Kidney epithelial cell (primary cell): ENCODE measurements at regions not wholly inside any gene's neighbourhood (a gene's known extent, or its start where the extent isn't known, plus 50 kb on each side); places are given as distances from the start of the nearest gene placed in this dataset.
"Not testable (repeated sequence)": the region's sequence is repeated elsewhere in the genome, so short reads cannot be mapped to it uniquely, and the experiment has no call there.

Experiments used
- DNase-seq: peaks from one replicate; pipeline ENCODE4 v3.0.0-alpha.2; 2010; ENCODE audit warnings: low read depth
- H3K27me3 ChIP-seq: 2 replicates; pipeline ENCODE4 v1.6.0; 2011; ENCODE audit warnings: low read length; ENCODE audit not compliant: control insufficient read depth, insufficient read depth
- H3K36me3 ChIP-seq: 2 replicates; pipeline ENCODE4 v1.5.1; 2011; ENCODE audit warnings: low read length; ENCODE audit not compliant: control insufficient read depth, insufficient read depth
- H3K4me3 ChIP-seq: 2 replicates; pipeline ENCODE4 v1.5.1; 2011; ENCODE audit warnings: low read depth, mild to moderate bottlenecking, control low read depth, low read length
- TF ChIP-seq, protein P1 (sequence below): IDR thresholded peaks from 2 replicates; pipeline ENCODE4 v1.5.1; 2011; ENCODE audit warnings: mild to moderate bottlenecking, moderate library complexity, low read length, control low read depth, inconsistent platforms; ENCODE audit not compliant: insufficient read depth, poor library complexity, severe bottlenecking

DNA sequence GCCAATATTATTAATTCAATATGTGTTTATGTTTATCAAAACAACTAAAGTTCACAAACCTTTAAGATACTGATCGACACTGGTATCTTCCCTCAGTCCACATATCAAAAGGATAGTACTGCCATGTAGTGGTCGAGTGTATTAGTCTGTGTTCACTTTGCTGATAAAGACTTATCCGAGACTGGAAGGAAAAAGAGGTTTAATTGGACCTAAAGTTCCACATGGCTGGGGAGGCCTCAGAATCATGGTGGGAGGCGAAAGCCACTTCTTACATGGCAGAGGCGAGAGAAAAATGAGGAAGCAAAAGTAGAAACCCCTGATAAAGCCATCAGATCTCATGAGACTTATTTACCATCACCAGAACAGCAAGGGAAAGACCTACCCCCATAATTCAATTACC lies 325.4 kb upstream of the PHF14 start:
- TF ChIP-seq, protein P1, sequence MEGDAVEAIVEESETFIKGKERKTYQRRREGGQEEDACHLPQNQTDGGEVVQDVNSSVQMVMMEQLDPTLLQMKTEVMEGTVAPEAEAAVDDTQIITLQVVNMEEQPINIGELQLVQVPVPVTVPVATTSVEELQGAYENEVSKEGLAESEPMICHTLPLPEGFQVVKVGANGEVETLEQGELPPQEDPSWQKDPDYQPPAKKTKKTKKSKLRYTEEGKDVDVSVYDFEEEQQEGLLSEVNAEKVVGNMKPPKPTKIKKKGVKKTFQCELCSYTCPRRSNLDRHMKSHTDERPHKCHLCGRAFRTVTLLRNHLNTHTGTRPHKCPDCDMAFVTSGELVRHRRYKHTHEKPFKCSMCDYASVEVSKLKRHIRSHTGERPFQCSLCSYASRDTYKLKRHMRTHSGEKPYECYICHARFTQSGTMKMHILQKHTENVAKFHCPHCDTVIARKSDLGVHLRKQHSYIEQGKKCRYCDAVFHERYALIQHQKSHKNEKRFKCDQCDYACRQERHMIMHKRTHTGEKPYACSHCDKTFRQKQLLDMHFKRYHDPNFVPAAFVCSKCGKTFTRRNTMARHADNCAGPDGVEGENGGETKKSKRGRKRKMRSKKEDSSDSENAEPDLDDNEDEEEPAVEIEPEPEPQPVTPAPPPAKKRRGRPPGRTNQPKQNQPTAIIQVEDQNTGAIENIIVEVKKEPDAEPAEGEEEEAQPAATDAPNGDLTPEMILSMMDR = no peak
- no peak for DNase-seq
- no peaks in the 10 kb centered on the region for H3K36me3 ChIP-seq

DNA sequence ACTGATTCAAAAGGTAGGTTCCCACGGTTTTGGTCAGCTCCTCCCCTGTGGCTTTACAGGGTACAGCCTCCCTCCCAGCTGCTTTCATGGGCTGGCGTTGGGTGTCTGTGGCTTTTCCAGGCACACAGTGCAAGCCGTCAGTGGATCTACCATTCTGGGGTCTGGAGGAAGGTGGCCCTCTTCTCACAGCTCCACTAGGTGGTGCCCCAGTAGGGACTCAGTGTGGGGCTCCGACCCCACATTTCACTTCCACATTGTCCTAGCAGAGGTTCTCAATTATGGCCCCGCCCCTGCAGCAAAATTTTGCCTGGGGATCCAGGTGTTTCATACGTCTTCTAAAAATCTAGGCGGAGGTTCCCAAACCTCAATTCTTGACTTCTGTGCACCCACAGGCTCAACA lies 324.6 kb upstream of the PHF14 start:
- not testable (repeated sequence) for H3K27me3 ChIP-seq, H3K36me3 ChIP-seq

More for the DNA sequence above, 325.4 kb upstream of the PHF14 start:
- H3K27me3 ChIP-seq = no peaks in the 10 kb centered on the region
- H3K4me3 ChIP-seq = no peak overlapping the region

DNA sequence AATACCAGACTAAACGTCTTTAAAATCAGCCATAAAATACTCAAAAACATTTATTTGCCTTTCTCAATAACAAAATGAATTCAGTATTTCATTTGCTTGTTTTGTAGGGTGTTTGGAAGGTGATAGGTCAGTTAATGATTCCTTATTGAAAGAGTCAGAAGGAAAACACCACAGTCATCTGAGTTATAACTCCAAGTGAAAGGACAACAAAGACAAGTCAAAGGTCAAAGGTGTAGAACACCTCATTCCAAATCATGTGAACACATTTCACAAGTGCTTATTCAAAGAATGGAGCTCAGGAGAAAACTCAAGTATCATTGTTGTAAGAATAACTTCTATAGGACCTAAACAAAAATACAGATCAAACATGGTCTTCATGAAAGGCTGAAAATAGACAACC lies 318.6 kb upstream of the PHF14 start:
- TF ChIP-seq, protein P1 = no peak
- H3K27me3 ChIP-seq = no peaks in the 10 kb centered on the region
- no peak for DNase-seq

More for the DNA sequence above, 324.6 kb upstream of the PHF14 start:
- DNase-seq, H3K4me3 ChIP-seq: not testable (repeated sequence)

DNA sequence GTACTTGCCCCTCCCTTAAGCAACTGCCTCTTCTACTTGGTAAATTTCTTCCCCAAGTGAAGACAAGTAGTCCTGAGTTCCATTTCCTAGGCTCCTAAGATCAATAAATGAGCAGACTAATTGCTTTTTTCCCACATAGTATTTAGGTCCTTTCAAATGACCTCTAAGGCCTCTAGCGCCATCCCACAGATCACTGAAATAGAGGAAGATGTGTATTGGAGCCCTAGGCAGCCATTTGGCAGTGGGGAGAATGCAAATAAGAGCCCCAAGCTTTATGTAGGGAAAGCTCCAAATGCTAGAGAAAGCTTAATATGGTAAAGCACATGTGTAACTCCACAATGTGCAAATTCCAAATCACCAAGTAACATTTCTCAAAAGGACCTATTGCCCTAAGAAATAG lies 316.5 kb upstream of the PHF14 start:
- no peak for DNase-seq
- TF ChIP-seq, protein P1 = no peak
- no peaks in the 10 kb centered on the region for H3K27me3 ChIP-seq
- H3K36me3 ChIP-seq = no peaks in the 10 kb centered on the region
- no peak overlapping the region for H3K4me3 ChIP-seq

More for the DNA sequence above, 318.6 kb upstream of the PHF14 start:
- Histone ChIP-seq H3K36me3 (no peaks in the 10 kb centered on the region), H3K4me3 (no peak overlapping the region)

DNA sequence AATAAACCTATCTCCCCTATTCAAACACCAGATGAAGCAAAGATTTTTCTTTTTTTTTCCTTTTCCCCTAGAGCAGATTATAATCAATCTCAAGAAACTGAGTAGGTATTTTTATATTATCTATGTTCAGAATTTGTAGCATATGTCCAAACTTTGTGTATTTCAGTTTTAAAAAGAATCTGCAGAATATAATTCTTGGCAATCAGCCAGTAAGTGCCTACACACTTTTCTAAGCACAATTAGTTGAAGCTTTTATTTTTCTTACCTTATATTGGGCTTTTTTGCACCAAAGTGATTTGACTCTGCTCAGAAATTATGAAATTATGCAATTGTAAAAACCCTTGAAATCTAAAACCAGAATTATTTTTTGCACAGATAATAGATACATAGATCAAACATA lies 315.8 kb upstream of the PHF14 start:
- DNase-seq = no peak
- Histone ChIP-seq H3K36me3 (no peaks in the 10 kb centered on the region), H3K27me3 (no peaks in the 10 kb centered on the region), H3K4me3 (no peak overlapping the region)
- TF ChIP-seq, protein P1 = no peak

DNA sequence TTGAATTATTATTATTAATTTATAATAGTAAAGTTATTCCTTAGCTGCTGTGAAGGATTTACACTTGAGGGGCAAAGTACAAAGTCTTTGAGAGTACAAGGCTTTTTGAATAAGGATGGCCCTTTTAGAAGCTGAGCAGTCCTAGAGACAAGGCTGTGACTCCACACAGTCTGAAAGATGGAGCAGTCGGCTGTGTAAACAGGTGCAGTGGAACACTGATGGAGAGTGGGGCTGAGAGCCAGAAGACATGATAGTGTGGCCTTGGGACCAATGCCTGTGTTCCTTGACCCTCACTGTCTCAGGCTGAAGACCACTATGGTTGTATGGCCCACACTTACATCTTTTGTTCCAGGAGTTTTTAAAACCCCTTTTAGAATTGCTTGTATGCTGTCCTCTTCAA lies 311.2 kb upstream of the PHF14 start:
- TF ChIP-seq, protein P1 = no peak
- DNase-seq = no peak

More for the DNA sequence above, 311.2 kb upstream of the PHF14 start:
- Histone ChIP-seq H3K36me3 (no peaks in the 10 kb centered on the region), H3K27me3 (no peaks in the 10 kb centered on the region), H3K4me3 (no peak overlapping the region)
